ENCODE measurements at regions not wholly inside any gene's neighbourhood (a gene's known extent, or its start where the extent isn't known, plus 50 kb on each side); places are given as distances from the start of the nearest gene placed in this dataset.
"Not testable (repeated sequence)": the region's sequence is repeated elsewhere in the genome, so short reads cannot be mapped to it uniquely, and the experiment has no call there.

DNA sequence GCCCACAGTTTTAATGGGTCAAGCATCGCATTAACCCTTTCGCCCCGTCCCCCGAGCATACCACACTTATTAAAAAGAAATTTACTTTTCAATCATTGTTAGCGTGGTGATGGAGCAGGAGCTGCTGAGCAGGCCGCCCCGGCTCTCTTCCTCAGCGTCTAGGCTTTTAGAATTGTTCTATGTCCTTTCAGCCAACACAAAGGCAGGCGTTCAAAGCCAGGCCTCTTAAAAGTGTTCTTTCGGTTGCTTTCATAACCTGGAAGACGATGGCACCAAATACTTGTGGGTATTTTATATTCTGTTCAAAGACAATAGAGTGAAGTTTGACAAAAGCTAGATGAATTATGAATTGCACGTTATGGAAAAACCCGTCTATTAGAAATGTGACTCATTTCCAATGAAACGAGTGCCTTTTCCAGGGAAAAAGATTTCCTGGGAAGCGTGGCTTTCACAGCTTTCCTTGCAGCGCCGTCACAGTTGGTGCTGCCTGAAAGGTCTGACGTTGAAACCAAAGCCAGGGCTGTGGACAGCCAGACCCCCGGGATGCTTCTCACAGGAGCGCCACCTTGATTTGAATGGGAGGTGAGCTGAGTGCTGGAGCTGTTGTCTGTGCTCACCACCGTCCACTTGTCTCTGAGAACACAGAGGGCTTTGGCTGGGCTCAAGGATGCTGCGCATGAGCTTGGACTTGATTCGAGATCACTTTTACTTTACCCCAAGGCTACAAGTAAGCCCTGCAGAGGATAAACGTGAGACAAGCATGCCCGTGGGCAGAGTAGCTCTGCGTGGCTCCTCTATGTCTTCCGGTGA lies 78.8 kb downstream of the SOX1 start:
- DNase-seq (ENCODE audit: low spot score): no peak

- no peak for DNase-seq (ENCODE audit: low spot score)
These were observed 83.4 kb downstream of the SOX1 start for GRCh38 chr13:112150352-112150751.

DNA sequence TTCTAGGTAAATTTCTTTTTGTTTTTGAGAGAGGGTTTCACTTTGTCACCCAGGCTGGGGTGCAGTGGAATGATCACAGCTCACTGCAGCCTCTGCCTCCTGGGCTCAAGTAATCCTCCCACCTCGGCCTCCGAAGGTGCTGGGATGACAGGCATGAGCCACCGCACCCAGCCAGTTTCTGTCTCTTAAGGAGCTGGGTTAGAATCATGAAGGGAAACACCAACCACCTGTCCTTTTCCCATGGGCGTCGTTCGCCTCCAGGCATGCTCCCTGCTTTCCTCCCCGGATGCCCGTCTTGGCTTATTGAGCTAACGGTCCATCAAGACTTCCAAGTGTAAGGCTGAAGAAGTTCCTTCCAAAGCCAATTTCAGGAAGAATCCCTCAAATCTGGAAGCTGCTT lies 85.9 kb downstream of the SOX1 start:
- DNase-seq (ENCODE audit: low spot score): no peak

DNA sequence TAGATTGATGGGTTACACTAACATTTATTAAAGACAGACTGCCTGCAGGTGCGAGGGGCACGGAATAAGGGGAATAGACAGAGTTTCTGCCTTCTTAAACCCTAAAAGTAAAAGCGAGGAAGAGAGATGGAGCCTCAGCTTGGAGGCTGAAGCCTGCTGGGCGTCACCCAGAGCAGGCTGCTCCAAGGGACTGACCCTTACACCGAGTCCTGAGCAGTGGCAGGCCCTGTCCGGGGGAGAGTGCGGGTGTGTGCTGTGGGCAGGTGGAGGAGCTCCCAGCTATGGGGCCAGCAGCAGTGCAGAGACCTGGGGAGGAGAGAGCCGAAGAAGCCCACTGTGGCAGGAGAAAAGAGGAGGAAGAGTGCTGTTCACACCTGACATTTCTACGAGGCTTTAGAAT lies 86.4 kb downstream of the SOX1 start:
- no peak for DNase-seq (ENCODE audit: low spot score)

GRCh38 chr13:112153846-112154245 lies 86.9 kb downstream of the SOX1 start:
- no peak for DNase-seq (ENCODE audit: low spot score)

DNA sequence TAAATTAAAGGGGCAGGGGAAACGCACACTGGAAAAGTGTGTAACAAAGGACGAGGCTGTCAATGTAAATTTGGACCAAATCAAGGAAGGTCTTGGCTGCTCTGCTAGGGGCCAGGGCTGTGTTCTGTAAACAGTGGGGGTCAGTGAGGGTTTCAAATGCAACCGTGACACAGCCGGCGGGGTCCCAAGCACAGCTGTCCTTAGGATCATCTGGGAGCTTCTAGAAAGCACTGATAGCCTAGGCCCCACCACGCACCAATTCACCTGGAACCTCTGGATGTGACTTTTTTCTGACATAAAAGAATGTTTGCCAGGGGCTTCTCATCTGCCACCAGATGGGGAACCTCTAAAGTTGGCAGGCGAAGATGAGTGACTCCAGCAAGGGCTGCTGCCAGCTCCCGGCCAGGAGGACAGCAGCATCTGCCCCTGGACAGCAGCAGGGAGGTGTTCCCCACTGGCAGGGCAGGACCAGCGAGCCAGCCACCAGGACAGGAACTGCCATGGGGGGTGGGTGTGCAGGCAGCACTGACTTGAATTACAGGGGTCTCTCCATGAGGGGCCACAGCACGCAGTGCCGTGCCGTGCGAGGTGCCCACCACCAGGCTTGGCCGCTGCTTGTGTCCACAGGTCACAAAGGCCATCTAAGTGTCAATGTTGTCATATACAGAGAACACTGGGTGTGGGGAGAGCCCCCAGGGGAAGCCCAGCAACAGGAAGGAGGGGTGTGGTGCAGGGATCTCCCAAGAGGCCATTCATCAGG lies 87.5 kb downstream of the SOX1 start:
- DNase-seq (ENCODE audit: low spot score): no peak

- no peak for DNase-seq (ENCODE audit: low spot score)
These were observed 92.0 kb downstream of the SOX1 start for GRCh38 chr13:112158961-112159360.

- no peak for DNase-seq (ENCODE audit: low spot score)
These were observed 92.9 kb downstream of the SOX1 start for GRCh38 chr13:112159575-112160547.

GRCh38 chr13:112160558-112160957 lies 93.6 kb downstream of the SOX1 start:
- DNase-seq (ENCODE audit: low spot score): no peak

DNA sequence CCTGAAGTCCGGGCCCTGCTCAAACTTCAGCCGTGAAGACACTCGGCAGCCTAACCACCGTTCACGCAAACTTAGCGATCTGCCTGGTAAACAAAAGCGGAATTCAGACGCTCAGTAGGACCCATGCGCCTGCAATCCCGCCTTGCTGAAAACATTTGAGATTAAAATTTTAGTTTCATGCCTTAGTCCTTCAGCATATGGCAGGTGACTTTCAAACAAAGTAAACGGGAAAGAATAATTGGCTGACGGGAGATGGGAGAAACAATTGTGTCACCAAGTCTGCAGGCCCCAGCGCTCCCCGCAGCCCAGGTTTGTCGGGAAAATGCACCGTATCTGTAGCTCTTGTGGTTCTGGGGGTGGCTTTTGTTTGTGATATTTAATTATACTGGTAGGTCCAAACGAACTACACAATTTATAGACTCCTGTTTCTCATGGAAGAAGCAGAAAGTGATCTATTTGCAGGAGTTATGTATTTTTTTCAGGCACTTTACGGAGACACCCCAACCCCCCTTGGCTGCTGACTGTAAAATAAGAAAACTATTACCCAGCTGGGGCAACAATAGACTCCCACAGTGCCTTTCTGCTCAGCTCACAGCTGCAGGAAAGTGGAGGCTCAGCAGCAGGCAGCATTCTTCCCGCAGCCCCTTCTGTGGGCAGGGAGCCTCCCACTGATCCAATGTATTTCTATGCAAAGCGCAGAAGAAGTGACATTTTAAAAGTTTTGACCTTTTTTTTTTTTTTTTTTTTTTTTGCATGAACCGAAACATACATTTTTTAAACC lies 94.8 kb downstream of the SOX1 start:
- DNase-seq (ENCODE audit: low spot score): no peak

GRCh38 chr13:112163691-112164660 lies 97.0 kb downstream of the SOX1 start:
- not testable (repeated sequence) for DNase-seq (ENCODE audit: low spot score)

DNA sequence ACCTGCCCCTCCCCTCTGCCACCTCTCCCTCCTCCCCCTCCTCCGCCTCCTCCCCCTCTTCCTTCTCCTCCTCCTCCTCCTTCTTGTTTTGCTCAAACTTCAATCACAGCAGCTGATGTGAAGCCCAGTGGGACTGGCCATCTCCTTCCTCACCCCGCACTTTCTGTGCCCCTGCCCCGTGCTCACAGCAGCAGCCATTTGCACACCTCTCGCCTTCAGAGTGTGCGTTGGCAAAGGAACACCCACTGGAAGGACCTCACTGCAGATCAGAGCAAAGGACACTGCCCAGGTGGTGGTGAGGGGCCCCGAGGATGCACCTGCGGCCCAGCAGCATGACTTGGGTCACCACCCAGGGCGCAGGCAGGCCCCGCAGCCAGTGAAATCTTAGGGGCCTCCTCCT lies 98.8 kb downstream of the SOX1 start:
- no peak for DNase-seq (ENCODE audit: low spot score)

- DNase-seq (ENCODE audit: low spot score): no peak
These were observed 101.8 kb downstream of the SOX1 start for GRCh38 chr13:112168761-112169160.

DNA sequence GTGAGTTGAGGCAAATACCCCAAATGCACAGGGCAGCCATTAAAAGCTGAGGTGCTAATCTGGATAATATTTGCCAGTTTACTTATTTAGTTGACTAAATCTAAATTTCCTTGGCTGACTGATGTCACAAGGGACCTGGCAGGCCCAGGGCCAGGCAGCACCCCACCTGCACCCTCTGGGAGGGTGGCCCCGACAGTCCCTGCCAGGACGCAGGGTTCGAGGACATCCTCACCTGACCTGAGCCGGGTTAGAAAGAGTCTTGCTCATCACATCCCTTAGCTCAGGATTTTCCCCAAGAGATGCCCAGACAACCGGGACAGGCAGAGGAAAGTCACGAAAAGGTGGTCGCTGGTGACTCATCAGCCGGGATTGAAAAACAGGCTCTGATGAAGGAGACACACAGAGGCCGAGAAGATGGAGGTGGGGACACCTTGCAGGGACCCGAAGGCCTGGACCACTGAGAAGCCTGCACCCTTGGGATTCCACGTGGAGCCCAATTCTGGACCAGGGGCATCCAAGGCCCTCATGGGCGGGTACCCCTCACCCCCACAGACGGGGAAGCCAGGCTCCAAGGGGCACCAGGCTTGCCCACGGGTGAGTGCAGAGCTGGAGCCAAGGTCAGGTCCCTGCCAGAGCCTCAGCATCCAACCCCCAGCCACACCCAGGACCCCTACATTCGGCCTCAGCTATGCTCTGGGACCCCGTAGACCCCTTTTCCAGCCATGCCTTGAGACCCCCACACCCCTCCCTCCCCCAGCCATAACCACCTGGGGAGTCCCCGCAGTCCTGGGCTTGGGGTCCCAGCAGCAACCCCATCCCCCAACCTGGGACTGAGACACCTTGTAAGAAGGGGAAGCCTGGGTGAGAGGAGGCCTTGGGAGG lies 103.2 kb downstream of the SOX1 start:
- DNase-seq (ENCODE audit: low spot score): no peak

GRCh38 chr13:112170823-112171569 lies 104.0 kb downstream of the SOX1 start:
- DNase-seq (ENCODE audit: low spot score): no peak

DNA sequence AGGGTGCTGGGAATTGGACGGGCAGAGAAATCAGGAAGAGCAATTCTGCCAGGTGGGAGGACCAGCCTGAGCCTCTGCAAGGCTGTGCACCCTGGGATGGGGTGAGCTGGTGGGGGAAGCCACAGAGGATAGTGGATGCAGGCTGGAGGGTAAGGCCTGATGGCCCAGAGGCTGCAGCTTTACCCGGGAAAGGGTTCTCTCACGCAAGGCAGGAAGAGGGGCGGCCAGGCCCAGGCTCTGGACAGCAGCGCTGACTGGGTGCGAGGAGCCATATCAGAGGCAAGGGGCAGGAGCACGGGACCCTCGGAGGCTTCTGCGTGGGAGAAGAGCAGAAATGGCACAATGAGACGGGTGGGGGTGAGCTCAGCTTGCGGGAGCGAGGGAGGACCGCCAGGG lies 104.6 kb downstream of the SOX1 start:
- no peak for DNase-seq (ENCODE audit: low spot score)

DNA sequence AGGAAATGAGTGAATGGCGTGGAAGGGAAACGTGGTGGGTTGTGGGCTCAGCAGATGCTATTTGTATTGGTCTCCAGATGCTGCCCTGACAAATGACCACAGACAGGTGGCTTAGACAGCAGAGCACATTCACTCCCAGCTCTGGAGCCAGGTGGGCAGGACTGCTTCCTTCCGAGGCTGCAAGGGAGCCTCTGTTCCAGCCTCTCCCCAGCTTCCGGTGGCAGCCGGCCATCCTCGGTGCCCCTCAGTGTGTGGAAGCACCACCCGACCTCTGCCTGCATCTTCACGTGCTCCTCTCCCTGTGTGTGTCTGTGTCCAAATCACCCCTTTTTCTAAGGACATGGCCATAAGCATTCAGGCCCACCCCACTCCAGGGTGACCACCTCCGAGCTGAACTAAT lies 105.1 kb downstream of the SOX1 start:
- no peak for DNase-seq (ENCODE audit: low spot score)

- no peak for DNase-seq (ENCODE audit: low spot score)
These were observed 105.8 kb downstream of the SOX1 start for GRCh38 chr13:112172641-112173251.

Measured in HT-29 (cell line).